Esophagus squamous epithelium (tissue), 4 donors: ENCODE measurements at regions not wholly inside any gene's neighbourhood (a gene's known extent, or its start where the extent isn't known, plus 50 kb on each side); places are given as distances from the start of the nearest gene placed in this dataset.

Experiments used
- POLR2A ChIP-seq, 4 donors: fragments of 450-650 bp; IDR thresholded peaks; one replicate each; pipeline ENCODE4 v1.6.1; 2017; ENCODE audit warnings: antibody characterized with exemption in 4 of 4, mild to moderate bottlenecking in 4 of 4, moderate library complexity in 3 of 4
- TF ChIP-seq, protein P1 (sequence below), 6 experiments: fragments of 450-650 bp in 4 of 6; fragments of 200-600 bp in 2 of 6; sonication (generic) in 2 of 6; IDR thresholded peaks; one replicate each; pipeline ENCODE4 v1.5.1; 2016 to 2019; ENCODE audit warnings: antibody characterized with exemption in 6 of 6, mild to moderate bottlenecking in 4 of 6, moderate library complexity in 4 of 6

DNA sequence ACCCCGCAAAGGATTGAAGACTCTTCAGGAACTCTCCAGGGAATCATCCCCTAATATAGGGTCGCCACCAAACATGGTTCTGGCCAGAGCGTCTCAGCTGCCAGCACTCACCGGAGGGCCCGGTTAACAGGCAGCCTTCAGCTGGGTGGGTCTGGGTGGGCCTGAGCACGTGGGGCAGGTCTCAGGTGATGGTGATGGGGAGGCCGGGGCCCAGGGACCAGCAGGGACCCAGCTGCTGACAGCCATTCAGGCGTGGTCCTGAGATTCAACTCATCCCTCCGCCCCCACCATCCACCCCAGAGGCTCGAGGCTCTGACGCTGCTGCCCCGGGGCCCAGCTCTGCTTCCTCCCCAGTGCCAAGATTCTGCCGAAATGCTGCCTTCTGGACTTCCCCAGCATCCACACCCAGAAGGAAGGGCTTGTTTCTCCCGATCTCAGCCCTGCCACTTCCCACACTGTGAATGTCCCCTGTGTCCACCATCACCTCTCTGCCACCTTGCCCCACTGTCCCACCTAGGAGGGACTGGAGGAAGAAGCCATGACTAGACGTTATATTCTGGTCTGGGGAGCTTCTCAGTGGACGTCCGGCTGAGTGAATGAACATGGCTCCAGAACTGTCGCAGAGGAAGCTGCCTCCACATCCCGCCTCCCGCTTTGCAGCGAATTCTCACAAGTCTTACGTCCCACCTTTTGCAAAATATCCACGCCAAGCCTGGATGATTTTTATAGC lies 294.2 kb upstream of the SALL3 start:
- TF ChIP-seq, protein P1, sequence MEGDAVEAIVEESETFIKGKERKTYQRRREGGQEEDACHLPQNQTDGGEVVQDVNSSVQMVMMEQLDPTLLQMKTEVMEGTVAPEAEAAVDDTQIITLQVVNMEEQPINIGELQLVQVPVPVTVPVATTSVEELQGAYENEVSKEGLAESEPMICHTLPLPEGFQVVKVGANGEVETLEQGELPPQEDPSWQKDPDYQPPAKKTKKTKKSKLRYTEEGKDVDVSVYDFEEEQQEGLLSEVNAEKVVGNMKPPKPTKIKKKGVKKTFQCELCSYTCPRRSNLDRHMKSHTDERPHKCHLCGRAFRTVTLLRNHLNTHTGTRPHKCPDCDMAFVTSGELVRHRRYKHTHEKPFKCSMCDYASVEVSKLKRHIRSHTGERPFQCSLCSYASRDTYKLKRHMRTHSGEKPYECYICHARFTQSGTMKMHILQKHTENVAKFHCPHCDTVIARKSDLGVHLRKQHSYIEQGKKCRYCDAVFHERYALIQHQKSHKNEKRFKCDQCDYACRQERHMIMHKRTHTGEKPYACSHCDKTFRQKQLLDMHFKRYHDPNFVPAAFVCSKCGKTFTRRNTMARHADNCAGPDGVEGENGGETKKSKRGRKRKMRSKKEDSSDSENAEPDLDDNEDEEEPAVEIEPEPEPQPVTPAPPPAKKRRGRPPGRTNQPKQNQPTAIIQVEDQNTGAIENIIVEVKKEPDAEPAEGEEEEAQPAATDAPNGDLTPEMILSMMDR (IDR thresholded peaks at IDR 0.05) = no peak
- no peak for TF ChIP-seq POLR2A (IDR thresholded peaks at IDR 0.05)
